ENCODE measurements at regions not wholly inside any gene's neighbourhood (a gene's known extent, or its start where the extent isn't known, plus 50 kb on each side); places are given as distances from the start of the nearest gene placed in this dataset.

DNA sequence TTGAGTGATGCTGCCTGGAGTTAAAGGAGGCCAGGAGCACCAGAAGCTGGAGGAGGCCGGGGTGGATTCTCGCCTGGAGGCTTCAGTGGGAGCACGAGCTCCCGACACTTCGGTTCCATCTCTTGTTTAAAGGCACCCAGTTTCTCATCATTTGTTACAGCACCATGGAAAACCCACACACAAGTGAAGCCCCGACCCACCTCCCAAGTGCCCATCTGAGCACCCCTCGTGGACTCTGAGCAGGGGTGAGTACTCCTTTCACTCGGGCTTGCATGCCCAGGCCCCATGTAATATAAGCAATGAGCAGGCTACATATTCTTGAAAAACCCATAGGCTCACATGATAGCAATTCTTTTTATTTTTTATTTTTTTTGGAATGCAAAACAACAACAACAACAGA, 196.9 kb upstream of the MAF start:
- TF ChIP-seq POLR2A (IDR thresholded peaks at IDR 0.05), result no peak
- TF ChIP-seq, protein P1, sequence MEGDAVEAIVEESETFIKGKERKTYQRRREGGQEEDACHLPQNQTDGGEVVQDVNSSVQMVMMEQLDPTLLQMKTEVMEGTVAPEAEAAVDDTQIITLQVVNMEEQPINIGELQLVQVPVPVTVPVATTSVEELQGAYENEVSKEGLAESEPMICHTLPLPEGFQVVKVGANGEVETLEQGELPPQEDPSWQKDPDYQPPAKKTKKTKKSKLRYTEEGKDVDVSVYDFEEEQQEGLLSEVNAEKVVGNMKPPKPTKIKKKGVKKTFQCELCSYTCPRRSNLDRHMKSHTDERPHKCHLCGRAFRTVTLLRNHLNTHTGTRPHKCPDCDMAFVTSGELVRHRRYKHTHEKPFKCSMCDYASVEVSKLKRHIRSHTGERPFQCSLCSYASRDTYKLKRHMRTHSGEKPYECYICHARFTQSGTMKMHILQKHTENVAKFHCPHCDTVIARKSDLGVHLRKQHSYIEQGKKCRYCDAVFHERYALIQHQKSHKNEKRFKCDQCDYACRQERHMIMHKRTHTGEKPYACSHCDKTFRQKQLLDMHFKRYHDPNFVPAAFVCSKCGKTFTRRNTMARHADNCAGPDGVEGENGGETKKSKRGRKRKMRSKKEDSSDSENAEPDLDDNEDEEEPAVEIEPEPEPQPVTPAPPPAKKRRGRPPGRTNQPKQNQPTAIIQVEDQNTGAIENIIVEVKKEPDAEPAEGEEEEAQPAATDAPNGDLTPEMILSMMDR (IDR thresholded peaks at IDR 0.05), result no peak
- no peak for TF ChIP-seq POLR2AphosphoS5 (IDR thresholded peaks at IDR 0.05)
